Caco-2 (cell line): ENCODE measurements at regions not wholly inside any gene's neighbourhood (a gene's known extent, or its start where the extent isn't known, plus 50 kb on each side); places are given as distances from the start of the nearest gene placed in this dataset.

Experiments used
- BruUV-seq: library from RNA; stranded (reverse); fragments of 400-500 nt; replicated peaks from 2 replicates; lab custom pipeline; 2021; lab: Mats Ljungman, UMichigan
- CTCF ChIA-PET: fragments of 300-600 bp; sonication (Branson Sonifier 250); formaldehyde crosslinking; loops from one replicate; lab custom pipeline; 2022; ENCODE audit warnings: antibody characterized with exemption; lab: Charles Lee
- POLR2A ChIA-PET: fragments of 300-600 bp; sonication (Branson Sonifier 250); formaldehyde crosslinking; loops from one replicate; lab custom pipeline; 2022; ENCODE audit warnings: antibody characterized with exemption; lab: Charles Lee
- DNase-seq, 2 experiments: peaks; one replicate each; pipeline versions ENCODE4 v3.0.0 to v3.0.0-alpha.2; 2020 to 2022
- H3K27me3 ChIP-seq: replicated peaks from 2 replicates; pipeline ENCODE4 v1.6.0; 2011; ENCODE audit warnings: low read length; ENCODE audit not compliant: control insufficient read depth, insufficient read depth
- H3K36me3 ChIP-seq: 2 replicates; pipeline ENCODE4 v1.5.1; 2011; ENCODE audit warnings: low read length; ENCODE audit not compliant: control insufficient read depth, insufficient read depth
- H3K4me1 ChIP-seq: fragments of 250-450 bp; sonication (Bioruptor Pico); 2 replicates; pipeline ENCODE4 v1.5.1; 2020; ENCODE audit warnings: mild to moderate bottlenecking
- H3K4me3 ChIP-seq: 2 replicates; pipeline ENCODE4 v1.5.1; 2011; ENCODE audit warnings: low read depth, mild to moderate bottlenecking, control low read depth, low read length
- H3K9me3 ChIP-seq: fragments of 250-450 bp; sonication (Bioruptor Pico); 2 replicates; pipeline ENCODE4 v1.5.1; 2020; ENCODE audit warnings: mild to moderate bottlenecking, moderate library complexity
- H3K27ac Mint-ChIP-seq: one replicate; pipeline ENCODE4 v1.8.0; 2022; ENCODE audit warnings: mixed read lengths; ENCODE audit not compliant: unreplicated experiment
- H3K27me3 Mint-ChIP-seq: one replicate; pipeline ENCODE4 v1.8.0; 2022; ENCODE audit warnings: mixed read lengths; ENCODE audit not compliant: insufficient read depth, unreplicated experiment
- H3K36me3 Mint-ChIP-seq: one replicate; pipeline ENCODE4 v1.8.0; 2022; ENCODE audit warnings: mild to moderate bottlenecking, mixed read lengths; ENCODE audit not compliant: insufficient read depth, unreplicated experiment
- H3K4me1 Mint-ChIP-seq: one replicate; pipeline ENCODE4 v1.8.0; 2022; ENCODE audit warnings: low read depth, mixed read lengths; ENCODE audit not compliant: unreplicated experiment
- H3K4me3 Mint-ChIP-seq: one replicate; pipeline ENCODE4 v1.8.0; 2022; ENCODE audit warnings: mild to moderate bottlenecking, moderate library complexity, mixed read lengths; ENCODE audit not compliant: unreplicated experiment
- H3K9me3 Mint-ChIP-seq: one replicate; pipeline ENCODE4 v1.8.0; 2022; ENCODE audit warnings: mixed read lengths; ENCODE audit not compliant: unreplicated experiment
- intact Hi-C: fragments of 100-400 bp; cut with micrococcal nuclease; formaldehyde crosslinking; loops from one replicate; pipeline ENCODE4 v1.10.0; 2022; ENCODE audit not compliant: unreplicated experiment
- TF ChIP-seq, protein P1 (sequence below), 2 experiments: fragments of 200-600 bp in 1 of 2; IDR thresholded peaks; 1 replicate in 1 of 2; 2 replicates in 1 of 2; pipeline versions ENCODE4 v1.5.1 to v1.8.0; 2011 to 2022; ENCODE audit warnings: antibody characterized with exemption in 1 of 2, control low read depth in 1 of 2, inconsistent platforms in 1 of 2, low read depth in 1 of 2, low read length in 1 of 2, mild to moderate bottlenecking in 1 of 2, moderate library complexity in 1 of 2; ENCODE audit not compliant: insufficient read depth in 1 of 2, severe bottlenecking in 1 of 2, unreplicated experiment in 1 of 2

DNA sequence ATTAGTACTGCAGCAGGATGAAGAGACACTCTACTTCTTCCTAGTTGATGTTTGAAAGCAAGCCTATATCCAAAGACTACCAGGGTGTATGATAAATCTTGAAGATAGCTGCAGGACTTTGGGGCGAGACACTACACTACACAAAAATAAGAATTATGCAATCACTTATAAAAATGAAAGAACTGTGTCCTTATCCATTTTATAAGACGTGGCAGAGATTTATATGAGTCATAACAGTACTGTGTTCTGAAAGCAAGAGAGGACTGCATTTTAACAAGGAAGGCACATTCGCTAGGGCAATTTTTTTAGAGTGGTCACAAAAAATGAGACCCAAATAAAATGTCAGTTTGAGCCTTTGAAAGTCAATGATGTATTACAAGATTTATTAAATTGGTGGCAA is 617.0 kb upstream of the LINC00305 start:
- Mint-ChIP-seq H3K27ac (no peak overlapping the region), H3K9me3 (no peaks in the 10 kb centered on the region), H3K4me3 (no peak overlapping the region), H3K27me3 (no peaks in the 10 kb centered on the region), H3K4me1 (no peaks in the 10 kb centered on the region), H3K36me3 (no peaks in the 10 kb centered on the region)
- H3K4me3 ChIP-seq = no peak overlapping the region
- H3K36me3 ChIP-seq = no peaks in the 10 kb centered on the region
- H3K9me3 ChIP-seq = no peaks in the 10 kb centered on the region
- intact Hi-C loops = no loop called here
- no TSS peak for BruUV-seq
- DNase-seq = no peak
- no peaks in the 10 kb centered on the region for H3K4me1 ChIP-seq
- ChIA-PET CTCF (no interaction called here), POLR2A (no interaction called here)
- TF ChIP-seq, protein P1, sequence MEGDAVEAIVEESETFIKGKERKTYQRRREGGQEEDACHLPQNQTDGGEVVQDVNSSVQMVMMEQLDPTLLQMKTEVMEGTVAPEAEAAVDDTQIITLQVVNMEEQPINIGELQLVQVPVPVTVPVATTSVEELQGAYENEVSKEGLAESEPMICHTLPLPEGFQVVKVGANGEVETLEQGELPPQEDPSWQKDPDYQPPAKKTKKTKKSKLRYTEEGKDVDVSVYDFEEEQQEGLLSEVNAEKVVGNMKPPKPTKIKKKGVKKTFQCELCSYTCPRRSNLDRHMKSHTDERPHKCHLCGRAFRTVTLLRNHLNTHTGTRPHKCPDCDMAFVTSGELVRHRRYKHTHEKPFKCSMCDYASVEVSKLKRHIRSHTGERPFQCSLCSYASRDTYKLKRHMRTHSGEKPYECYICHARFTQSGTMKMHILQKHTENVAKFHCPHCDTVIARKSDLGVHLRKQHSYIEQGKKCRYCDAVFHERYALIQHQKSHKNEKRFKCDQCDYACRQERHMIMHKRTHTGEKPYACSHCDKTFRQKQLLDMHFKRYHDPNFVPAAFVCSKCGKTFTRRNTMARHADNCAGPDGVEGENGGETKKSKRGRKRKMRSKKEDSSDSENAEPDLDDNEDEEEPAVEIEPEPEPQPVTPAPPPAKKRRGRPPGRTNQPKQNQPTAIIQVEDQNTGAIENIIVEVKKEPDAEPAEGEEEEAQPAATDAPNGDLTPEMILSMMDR (IDR thresholded peaks at IDR 0.05; ENCODE audit: insufficient read depth in 1 of 2, low read depth in 1 of 2, low read length in 1 of 2, severe bottlenecking in 1 of 2, unreplicated experiment in 1 of 2) = no peak
- no peaks in the 10 kb centered on the region for H3K27me3 ChIP-seq

DNA sequence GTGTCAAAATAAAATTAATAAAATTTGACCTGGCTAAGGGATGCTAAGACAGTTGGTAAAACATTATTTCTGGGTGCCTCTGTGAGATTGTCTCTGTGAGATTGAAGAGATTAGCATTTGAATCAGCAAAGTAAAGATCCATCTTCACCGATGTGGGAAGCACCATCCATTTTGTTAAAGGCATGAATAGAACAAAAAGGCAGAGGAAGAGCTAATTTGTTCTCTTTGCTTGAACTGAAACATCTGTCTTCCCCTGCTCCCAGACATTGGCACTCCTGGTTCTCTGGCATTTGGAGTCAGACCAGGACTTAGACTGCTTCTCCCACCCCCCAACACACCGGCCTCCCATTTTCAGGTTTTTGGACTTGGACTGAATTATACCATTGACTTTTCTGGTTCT is 603.8 kb upstream of the LINC00305 start:
- Mint-ChIP-seq H3K9me3 (no peaks in the 10 kb centered on the region), H3K27me3 (no peaks in the 10 kb centered on the region), H3K36me3 (no peaks in the 10 kb centered on the region), H3K4me3 (no peak overlapping the region), H3K27ac (no peak overlapping the region), H3K4me1 (peaks cover 8% of the 10 kb centered on the region)
- H3K27me3 ChIP-seq = no peaks in the 10 kb centered on the region
- intact Hi-C loops = no loop called here
- POLR2A ChIA-PET = no interaction called here
- no peaks in the 10 kb centered on the region for H3K4me1 ChIP-seq
- TF ChIP-seq, protein P1 (IDR thresholded peaks at IDR 0.05; ENCODE audit: insufficient read depth in 1 of 2, low read depth in 1 of 2, low read length in 1 of 2, severe bottlenecking in 1 of 2, unreplicated experiment in 1 of 2) = no peak
- no peaks in the 10 kb centered on the region for H3K36me3 ChIP-seq
- H3K4me3 ChIP-seq = no peak overlapping the region
- no peak for DNase-seq
- H3K9me3 ChIP-seq = no peaks in the 10 kb centered on the region
- BruUV-seq = no TSS peak
- CTCF ChIA-PET = no interaction called here

DNA sequence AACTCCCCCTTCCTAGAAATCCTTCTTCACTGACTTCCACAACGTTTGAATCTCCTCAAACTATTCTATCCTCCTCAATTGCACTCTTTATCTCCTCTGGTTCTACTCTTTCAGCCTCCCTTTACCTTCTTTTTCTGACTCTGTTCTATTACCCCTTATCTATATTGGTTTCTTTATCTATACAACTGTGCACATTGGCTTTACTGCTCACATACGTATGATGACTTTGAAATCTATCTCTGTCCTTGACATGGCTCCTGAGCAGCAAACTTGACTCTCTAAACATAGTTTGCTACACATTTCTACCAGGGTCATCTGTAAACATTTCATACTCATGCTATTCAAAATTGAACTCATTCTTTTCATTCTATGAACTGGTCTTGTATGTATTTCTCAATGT is 601.0 kb upstream of the LINC00305 start:
- Histone ChIP-seq H3K9me3 (no peaks in the 10 kb centered on the region), H3K36me3 (no peaks in the 10 kb centered on the region), H3K4me3 (no peak overlapping the region), H3K4me1 (no peaks in the 10 kb centered on the region), H3K27me3 (no peaks in the 10 kb centered on the region)
- BruUV-seq = no TSS peak
- ChIA-PET POLR2A (no interaction called here), CTCF (no interaction called here)
- H3K9me3 Mint-ChIP-seq = no peaks in the 10 kb centered on the region
- intact Hi-C loops = no loop called here
- H3K27ac Mint-ChIP-seq = no peak overlapping the region
- no peak overlapping the region for H3K4me3 Mint-ChIP-seq
- no peak for DNase-seq
- no peaks in the 10 kb centered on the region for H3K27me3 Mint-ChIP-seq
- peaks cover 8% of the 10 kb centered on the region for H3K4me1 Mint-ChIP-seq
- TF ChIP-seq, protein P1 (IDR thresholded peaks at IDR 0.05; ENCODE audit: insufficient read depth in 1 of 2, low read depth in 1 of 2, low read length in 1 of 2, severe bottlenecking in 1 of 2, unreplicated experiment in 1 of 2) = no peak
- H3K36me3 Mint-ChIP-seq = no peaks in the 10 kb centered on the region
